ENCODE measurements at regions not wholly inside any gene's neighbourhood (a gene's known extent, or its start where the extent isn't known, plus 50 kb on each side); places are given as distances from the start of the nearest gene placed in this dataset.

DNA sequence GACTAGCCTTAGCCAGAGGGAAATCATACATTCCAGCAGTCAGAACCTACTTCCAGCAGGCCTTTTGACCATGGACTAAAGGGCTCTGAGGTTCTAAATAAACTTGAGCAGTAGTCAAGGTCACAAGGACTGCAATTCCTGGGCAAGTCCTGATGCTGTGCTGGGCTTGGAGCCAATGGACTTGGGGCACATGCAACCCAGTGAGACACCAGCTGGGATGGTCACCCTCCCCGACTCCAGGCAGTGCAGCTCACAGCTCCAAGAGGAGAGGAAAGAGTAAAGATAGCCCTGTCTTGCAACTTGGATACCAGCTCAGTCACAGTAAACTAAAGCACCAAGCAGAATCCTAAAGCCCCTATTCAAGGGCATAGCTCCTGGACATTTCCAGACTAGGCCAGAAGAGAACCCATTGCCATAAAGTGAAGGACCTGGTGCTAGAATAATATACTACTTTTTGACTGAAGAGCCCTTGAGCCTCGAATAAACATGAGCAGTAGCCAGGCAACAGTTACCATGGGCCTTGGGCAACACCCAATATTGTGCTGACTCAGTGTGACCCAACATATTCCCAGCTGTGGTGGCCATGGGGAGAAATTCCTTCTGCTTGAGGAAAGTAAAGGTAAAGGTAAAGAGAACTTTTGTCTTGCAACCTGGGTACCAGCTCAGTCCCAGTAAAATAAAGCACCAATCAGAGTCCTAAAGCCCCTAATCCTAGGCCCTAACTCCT lies 226.2 kb upstream of the CLEC14A start:
- intact Hi-C loops (cut with DNase I), result no loop called here
- FAIRE-seq, result no peak
- H3K4me1 ChIP-seq (ENCODE audit: control insufficient read depth in 2 of 3, insufficient read depth in 2 of 3, low read depth in 1 of 3, low read length in 3 of 3), result no peaks in the 10 kb centered on the region
- no peak overlapping the region for H3K4me3 ChIP-seq (ENCODE audit: low read length in 3 of 3)
- no peaks in the 10 kb centered on the region for H3K27me3 ChIP-seq (ENCODE audit: control insufficient read depth, insufficient read depth, low read length)
- H3K36me3 ChIP-seq (ENCODE audit: control insufficient read depth in 2 of 3, insufficient read depth in 3 of 3, low read length in 3 of 3), result no peaks in the 10 kb centered on the region
- H3K9me3 ChIP-seq (ENCODE audit: control insufficient read depth in 2 of 3, insufficient read depth in 1 of 3, low read length in 3 of 3), result peaks cover 0 to 5% (median 0%) of the 10 kb centered on the region in 3 donors
- DNase-seq, result no peak
- no peak overlapping the region for H3K9ac ChIP-seq (ENCODE audit: low read length in 3 of 3)
- H3K27ac ChIP-seq (ENCODE audit: low read depth in 2 of 2, low read length in 2 of 2), result no peak overlapping the region
- no peak for TF ChIP-seq CTCF (IDR thresholded peaks at IDR 0.05; ENCODE audit: borderline replicate concordance, extremely low read depth, insufficient read depth)

DNA sequence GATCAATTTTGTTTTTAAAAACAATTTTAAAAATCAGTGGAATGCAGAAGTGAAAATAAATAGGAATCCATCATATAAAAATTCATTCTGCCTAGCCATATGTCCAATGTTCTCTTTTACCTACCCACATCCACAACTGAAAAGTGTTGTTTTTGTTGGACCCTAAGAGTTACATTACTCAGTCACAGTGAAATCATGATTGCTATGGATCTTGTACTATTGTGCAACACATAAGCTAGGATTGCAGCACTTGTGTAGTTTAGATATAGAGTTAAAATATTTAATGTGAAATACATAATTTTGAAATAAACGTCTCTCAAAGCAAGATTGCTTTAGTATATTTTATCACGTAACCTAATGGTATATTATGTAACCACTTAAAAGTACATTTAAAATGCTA lies 213.3 kb upstream of the CLEC14A start:
- DNase-seq (no peak), FAIRE-seq (no peak)
- Histone ChIP-seq H3K9me3 (ENCODE audit: control insufficient read depth in 2 of 3, insufficient read depth in 1 of 3, low read length in 3 of 3) (no peaks in the 10 kb centered on the region), H3K36me3 (ENCODE audit: control insufficient read depth in 2 of 3, insufficient read depth in 3 of 3, low read length in 3 of 3) (no peaks in the 10 kb centered on the region), H3K27me3 (ENCODE audit: control insufficient read depth, insufficient read depth, low read length) (no peaks in the 10 kb centered on the region), H3K4me1 (ENCODE audit: control insufficient read depth in 2 of 3, insufficient read depth in 2 of 3, low read depth in 1 of 3, low read length in 3 of 3) (no peaks in the 10 kb centered on the region), H3K9ac (ENCODE audit: low read length in 3 of 3) (no peak overlapping the region), H3K27ac (ENCODE audit: low read depth in 2 of 2, low read length in 2 of 2) (no peak overlapping the region), H3K4me3 (ENCODE audit: low read length in 3 of 3) (no peak overlapping the region)
- intact Hi-C loops (cut with DNase I), result no loop called here
- no peak for TF ChIP-seq CTCF (IDR thresholded peaks at IDR 0.05; ENCODE audit: borderline replicate concordance, extremely low read depth, insufficient read depth)

DNA sequence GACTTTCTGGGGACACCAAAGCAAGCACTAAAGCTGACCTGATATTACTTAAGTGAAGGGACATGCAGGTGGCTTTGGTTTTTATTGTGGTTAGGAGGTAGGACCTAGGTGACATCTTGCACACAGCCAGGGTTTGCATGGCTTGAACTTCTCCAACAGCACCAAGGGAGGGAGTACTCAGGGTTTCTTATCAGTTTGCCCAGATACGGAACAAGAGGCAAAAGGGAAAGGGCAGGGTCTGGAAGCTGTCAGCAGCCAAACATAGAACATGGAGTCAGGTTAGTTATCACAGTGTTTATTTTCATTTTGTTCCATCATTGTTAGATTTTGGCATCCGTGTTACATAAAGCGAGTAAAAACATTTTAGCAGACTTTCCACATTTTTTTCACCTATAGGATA lies 186.3 kb upstream of the CLEC14A start:
- FAIRE-seq, result no peak
- DNase-seq, result peak in 1 of 5 donors; percentile 3
- Histone ChIP-seq H3K36me3 (ENCODE audit: control insufficient read depth in 2 of 3, insufficient read depth in 3 of 3, low read length in 3 of 3) (no peaks in the 10 kb centered on the region), H3K27me3 (ENCODE audit: control insufficient read depth, insufficient read depth, low read length) (no peaks in the 10 kb centered on the region), H3K9ac (ENCODE audit: low read length in 3 of 3) (no peak overlapping the region), H3K27ac (ENCODE audit: low read depth in 2 of 2, low read length in 2 of 2) (no peak overlapping the region), H3K4me1 (ENCODE audit: control insufficient read depth in 2 of 3, insufficient read depth in 2 of 3, low read depth in 1 of 3, low read length in 3 of 3) (no peaks in the 10 kb centered on the region), H3K9me3 (ENCODE audit: control insufficient read depth in 2 of 3, insufficient read depth in 1 of 3, low read length in 3 of 3) (peaks cover 0 to 7% (median 3%) of the 10 kb centered on the region in 3 donors), H3K4me3 (ENCODE audit: low read length in 3 of 3) (no peak overlapping the region)
- TF ChIP-seq CTCF (IDR thresholded peaks at IDR 0.05; ENCODE audit: borderline replicate concordance, extremely low read depth, insufficient read depth), result no peak
- intact Hi-C loops (cut with DNase I), result no loop called here

GRCh38 chr14:38432186-38432585 lies 176.3 kb upstream of the CLEC14A start:
- intact Hi-C loops (cut with DNase I), result no loop called here
- Histone ChIP-seq H3K36me3 (ENCODE audit: control insufficient read depth in 2 of 3, insufficient read depth in 3 of 3, low read length in 3 of 3) (no peaks in the 10 kb centered on the region), H3K9me3 (ENCODE audit: control insufficient read depth in 2 of 3, insufficient read depth in 1 of 3, low read length in 3 of 3) (no peaks in the 10 kb centered on the region), H3K4me1 (ENCODE audit: control insufficient read depth in 2 of 3, insufficient read depth in 2 of 3, low read depth in 1 of 3, low read length in 3 of 3) (no peaks in the 10 kb centered on the region), H3K27ac (ENCODE audit: low read depth in 2 of 2, low read length in 2 of 2) (no peak overlapping the region), H3K9ac (ENCODE audit: low read length in 3 of 3) (no peak overlapping the region), H3K4me3 (ENCODE audit: low read length in 3 of 3) (no peak overlapping the region), H3K27me3 (ENCODE audit: control insufficient read depth, insufficient read depth, low read length) (no peaks in the 10 kb centered on the region)
- no peak for TF ChIP-seq CTCF (IDR thresholded peaks at IDR 0.05; ENCODE audit: borderline replicate concordance, extremely low read depth, insufficient read depth)
- no peak for DNase-seq
- FAIRE-seq, result no peak
